ENCODE measurements at regions not wholly inside any gene's neighbourhood (a gene's known extent, or its start where the extent isn't known, plus 50 kb on each side); places are given as distances from the start of the nearest gene placed in this dataset.

- TF ChIP-seq, protein P1, sequence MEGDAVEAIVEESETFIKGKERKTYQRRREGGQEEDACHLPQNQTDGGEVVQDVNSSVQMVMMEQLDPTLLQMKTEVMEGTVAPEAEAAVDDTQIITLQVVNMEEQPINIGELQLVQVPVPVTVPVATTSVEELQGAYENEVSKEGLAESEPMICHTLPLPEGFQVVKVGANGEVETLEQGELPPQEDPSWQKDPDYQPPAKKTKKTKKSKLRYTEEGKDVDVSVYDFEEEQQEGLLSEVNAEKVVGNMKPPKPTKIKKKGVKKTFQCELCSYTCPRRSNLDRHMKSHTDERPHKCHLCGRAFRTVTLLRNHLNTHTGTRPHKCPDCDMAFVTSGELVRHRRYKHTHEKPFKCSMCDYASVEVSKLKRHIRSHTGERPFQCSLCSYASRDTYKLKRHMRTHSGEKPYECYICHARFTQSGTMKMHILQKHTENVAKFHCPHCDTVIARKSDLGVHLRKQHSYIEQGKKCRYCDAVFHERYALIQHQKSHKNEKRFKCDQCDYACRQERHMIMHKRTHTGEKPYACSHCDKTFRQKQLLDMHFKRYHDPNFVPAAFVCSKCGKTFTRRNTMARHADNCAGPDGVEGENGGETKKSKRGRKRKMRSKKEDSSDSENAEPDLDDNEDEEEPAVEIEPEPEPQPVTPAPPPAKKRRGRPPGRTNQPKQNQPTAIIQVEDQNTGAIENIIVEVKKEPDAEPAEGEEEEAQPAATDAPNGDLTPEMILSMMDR (IDR thresholded peaks at IDR 0.05) = no peak
- no peak for TF ChIP-seq POLR2AphosphoS5 (IDR thresholded peaks at IDR 0.05)
- no peak for TF ChIP-seq EP300 (IDR thresholded peaks at IDR 0.05)
Observed at GRCh38 chr1:213539464-213539863, 448.3 kb upstream of the PROX1 start.
